ENCODE measurements at regions not wholly inside any gene's neighbourhood (a gene's known extent, or its start where the extent isn't known, plus 50 kb on each side); places are given as distances from the start of the nearest gene placed in this dataset.

GRCh38 chr6:71481801-71482200 lies 193.2 kb downstream of the OGFRL1 start:
- Histone ChIP-seq H3K18ac (ENCODE audit: insufficient read length, low read depth, low read length) (no peak overlapping the region), H4K91ac (ENCODE audit: insufficient read length, low read depth, low read length) (no peak overlapping the region), H2BK20ac (ENCODE audit: low read depth, low read length, poor library complexity, severe bottlenecking) (no peak overlapping the region), H3K27ac (ENCODE audit: insufficient read length, low read depth, low read length) (no peak overlapping the region), H3K27me3 (ENCODE audit: insufficient read depth, low read length) (no peaks in the 10 kb centered on the region), H3K9me3 (ENCODE audit: control insufficient read depth, low read depth, low read length) (no peaks in the 10 kb centered on the region), H3T11ph (ENCODE audit: low read length) (no peak overlapping the region), H4K8ac (replicated peaks; ENCODE audit: insufficient read length, low read depth, low read length) (no peak overlapping the region), H2AFZ (ENCODE audit: low read length) (no peak overlapping the region), H2BK5ac (ENCODE audit: insufficient read length, low read length) (no peak overlapping the region), H3K9ac (ENCODE audit: extremely low read depth, insufficient read length, low read length) (no peak overlapping the region), H2BK120ac (ENCODE audit: low read depth, low read length, poor library complexity, severe bottlenecking) (no peak overlapping the region), H2BK12ac (ENCODE audit: insufficient read length, low read depth, low read length) (no peak overlapping the region), H4K20me1 (ENCODE audit: control insufficient read depth, insufficient read depth, insufficient read length) (no peaks in the 10 kb centered on the region), H2BK15ac (ENCODE audit: low read depth, low read length) (no peak overlapping the region), H3K79me2 (ENCODE audit: insufficient read depth, low read length) (no peaks in the 10 kb centered on the region), H3K4ac (ENCODE audit: low read depth, low read length) (no peak overlapping the region), H3K23me2 (ENCODE audit: insufficient read length, low read depth, low read length, poor library complexity, severe bottlenecking) (no peaks in the 10 kb centered on the region), H3K56ac (ENCODE audit: insufficient read length, low read depth, low read length) (no peak overlapping the region), H3K79me1 (ENCODE audit: insufficient read depth, low read depth, low read length, poor library complexity, severe bottlenecking) (no peaks in the 10 kb centered on the region), H2AK5ac (ENCODE audit: insufficient read length, low read length) (no peak overlapping the region), H4K5ac (ENCODE audit: insufficient read length, low read depth, low read length) (no peak overlapping the region), H3K4me1 (ENCODE audit: insufficient read depth, low read length) (no peaks in the 10 kb centered on the region; the same call in 1 of the 2 replicates), H3K23ac (ENCODE audit: insufficient read length, low read depth, low read length) (no peak overlapping the region), H3K14ac (ENCODE audit: insufficient read depth, low read length) (no peak overlapping the region), H3K4me2 (ENCODE audit: insufficient read depth, insufficient read length, low read length) (no peak overlapping the region)
- H3K4me1 Mint-ChIP-seq, result peaks cover 10 to 17% of the 10 kb centered on the region in 2 experiments
- no peak for TF ChIP-seq CTCF (conservative IDR thresholded peaks at IDR 0.05)
- no peak overlapping the region for H3K4me3 Mint-ChIP-seq
- no peak for DNase-seq
- no peaks in the 10 kb centered on the region for H3K27me3 Mint-ChIP-seq (ENCODE audit: low read depth)
- H3K36me3 Mint-ChIP-seq (ENCODE audit: insufficient read depth in 1 of 3, low read depth in 3 of 3), result no peaks in the 10 kb centered on the region
- H3K9me3 Mint-ChIP-seq, result no peaks in the 10 kb centered on the region
- no peak overlapping the region; a peak in 1 of 7 replicates for H3K27ac Mint-ChIP-seq
